NCI-H1436 (cell line): ENCODE measurements at regions not wholly inside any gene's neighbourhood (a gene's known extent, or its start where the extent isn't known, plus 50 kb on each side); places are given as distances from the start of the nearest gene placed in this dataset.
"Not testable (repeated sequence)": the region's sequence is repeated elsewhere in the genome, so short reads cannot be mapped to it uniquely, and the experiment has no call there.

Experiments used
- DNase-seq: peaks from one replicate; lab custom pipeline; 2025; lab: John Stamatoyannopoulos, UW

DNA sequence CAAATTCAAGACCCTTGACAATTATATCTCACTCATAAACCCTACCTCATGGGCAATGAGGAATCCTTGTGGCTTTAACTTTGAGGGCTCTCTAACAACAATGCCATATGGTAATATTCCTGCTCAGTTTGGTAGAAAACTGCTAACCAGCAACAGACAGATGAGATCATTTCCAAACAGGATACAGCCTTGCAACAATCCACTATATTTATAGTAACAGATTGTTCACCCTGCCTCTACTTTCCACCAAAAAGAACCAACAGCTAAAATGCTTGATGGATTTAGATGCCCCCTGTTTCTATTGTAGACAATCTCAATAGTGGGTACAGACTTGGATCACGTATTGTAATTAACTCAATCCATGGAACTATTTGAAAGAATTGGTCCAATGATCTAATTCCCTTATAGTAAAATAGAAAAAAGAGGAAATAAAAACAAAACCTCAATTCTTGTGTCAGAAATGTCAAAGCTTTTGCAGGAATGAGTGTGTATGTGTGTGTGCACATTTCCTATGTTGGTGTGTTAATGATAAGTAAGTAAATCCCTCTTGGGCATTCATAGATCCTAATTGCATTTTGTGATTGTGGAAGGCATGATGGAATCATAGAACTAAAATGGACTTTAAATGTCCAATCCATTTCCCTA is 100.0 kb upstream of the EDEM3 start:
- no peak for DNase-seq

DNA sequence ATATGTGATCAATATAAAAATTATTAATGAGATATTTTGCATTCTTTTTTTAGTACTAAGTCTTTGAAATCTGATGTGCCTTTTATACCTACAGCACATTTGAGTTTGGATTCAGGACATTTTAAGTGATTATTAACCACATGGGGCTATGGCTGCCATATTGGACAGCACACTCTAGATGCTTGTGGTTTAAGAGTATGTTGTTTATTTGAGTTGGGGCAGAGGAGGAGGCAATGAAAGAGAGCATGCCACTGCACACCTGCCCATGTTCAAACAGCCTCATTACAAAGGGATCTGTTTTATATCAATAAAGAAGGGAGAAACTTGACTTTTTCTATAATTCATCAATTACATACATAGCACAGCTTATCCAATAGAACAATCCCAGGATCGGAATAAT is 99.4 kb upstream of the EDEM3 start:
- DNase-seq: no peak

DNA sequence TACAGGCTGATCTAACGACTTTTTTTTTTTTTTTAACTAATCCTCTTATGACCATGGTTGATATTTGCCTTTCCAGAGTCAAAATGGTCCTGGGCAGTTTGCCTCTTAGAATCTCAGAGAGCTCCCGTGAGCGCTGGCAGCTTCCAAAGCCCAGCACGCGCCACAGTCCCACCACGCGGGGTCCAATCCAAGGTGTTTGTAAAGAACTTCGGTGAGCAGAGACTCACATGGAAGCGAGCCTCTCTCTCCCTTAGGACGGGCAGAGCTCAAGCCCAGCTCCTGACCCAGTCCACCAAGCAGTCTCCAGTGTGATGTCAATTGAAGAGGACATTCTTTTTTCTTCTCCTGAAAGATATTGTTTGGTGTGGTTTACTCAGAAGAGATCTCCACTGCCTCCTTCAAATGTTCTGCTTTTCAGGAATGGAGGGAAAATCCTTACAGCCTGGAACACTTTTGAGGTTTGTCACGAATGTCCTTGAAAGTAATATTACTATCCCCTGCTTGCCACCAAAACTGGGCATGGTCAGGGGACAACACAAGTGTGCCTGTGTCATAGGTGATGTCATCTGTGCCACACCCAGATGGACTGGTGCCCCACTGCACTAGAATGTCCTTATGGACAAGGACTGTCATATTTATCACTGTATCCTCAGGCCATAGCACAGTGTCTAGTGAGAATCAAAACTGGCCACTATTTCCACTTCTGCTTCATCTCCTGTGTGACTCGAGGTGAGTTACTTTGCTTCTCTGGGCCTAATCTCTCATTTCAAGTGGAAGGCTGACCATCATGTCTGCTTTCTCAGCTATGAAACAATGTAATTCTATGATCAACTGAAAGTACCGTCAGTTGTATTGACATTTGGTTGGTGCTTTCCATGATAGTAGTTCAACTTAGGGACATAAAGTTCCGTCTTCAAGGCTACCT is 97.4 kb upstream of the EDEM3 start:
- no peak for DNase-seq

DNA sequence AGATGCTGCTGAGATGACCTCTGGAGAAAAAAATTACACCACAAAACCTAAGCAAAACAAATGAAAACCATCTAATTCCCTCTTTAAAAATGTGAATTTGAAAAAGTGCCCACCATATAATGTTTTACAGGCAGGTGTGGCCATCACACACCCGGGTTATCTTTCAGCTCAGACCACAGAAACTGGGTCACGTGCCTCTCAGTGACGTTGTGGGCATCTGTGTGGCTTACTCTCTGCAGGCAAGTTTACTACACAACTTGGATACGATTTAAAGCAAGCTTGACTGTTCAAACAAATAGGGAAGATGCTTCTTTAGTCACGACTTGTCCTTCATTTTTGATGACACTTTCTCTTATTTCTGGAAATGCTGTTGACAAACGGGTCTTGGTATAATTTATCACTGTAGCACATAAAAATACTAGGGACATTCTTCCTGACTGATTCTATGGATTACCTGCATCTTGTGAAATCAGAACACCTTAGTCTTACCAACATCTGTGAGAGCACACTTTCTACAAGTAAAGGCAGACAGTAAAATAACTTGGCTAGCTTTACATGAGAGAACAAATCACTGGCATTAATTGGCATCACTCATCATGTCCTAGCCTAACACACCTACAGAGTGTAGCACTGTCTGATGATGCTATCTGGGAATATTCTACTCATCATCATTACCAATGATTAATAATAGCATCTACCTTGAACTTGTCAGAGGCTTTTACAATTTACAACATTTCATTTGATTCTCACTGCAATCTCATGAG is 89.3 kb upstream of the EDEM3 start:
- no peak for DNase-seq

DNA sequence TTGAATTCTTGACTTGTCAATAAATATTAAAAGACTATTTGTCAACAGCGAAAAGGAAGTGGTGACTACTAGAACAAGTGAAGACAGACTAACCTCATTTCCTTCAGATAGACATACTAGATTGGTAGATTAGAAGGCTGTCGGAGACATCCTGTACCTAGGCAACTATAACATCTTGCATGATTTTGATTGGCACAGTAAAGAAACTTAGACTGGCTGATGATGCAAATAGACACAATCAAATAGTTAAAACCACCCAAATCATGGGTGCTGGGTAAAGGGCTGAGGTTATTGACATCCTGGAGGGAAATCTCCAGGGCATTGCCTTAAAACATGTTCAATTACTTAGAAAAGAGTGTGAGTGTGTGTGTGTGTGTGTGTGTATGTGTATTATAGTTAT is 85.9 kb upstream of the EDEM3 start:
- no peak for DNase-seq

DNA sequence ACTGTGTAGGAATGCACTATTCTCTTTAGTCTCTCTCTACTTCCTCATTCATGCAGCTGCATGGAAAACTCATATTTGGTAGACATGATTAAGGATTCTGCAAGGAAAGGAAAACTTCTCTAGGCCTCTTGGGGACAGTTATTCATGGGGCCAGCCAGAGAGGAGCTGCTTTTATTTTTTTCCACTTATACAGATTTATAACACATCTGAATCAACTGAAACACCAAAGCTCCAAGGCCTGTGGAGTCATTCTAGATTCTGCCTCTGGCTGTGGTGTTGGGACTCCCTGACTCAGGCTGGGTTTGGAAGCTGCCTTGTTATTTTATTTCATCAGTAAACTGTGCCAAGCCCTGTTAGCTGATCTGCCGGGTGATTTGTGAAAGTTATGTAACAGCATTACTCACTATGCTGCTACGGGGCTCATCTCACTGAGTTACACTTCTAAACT is 83.9 kb upstream of the EDEM3 start:
- no peak for DNase-seq

DNA sequence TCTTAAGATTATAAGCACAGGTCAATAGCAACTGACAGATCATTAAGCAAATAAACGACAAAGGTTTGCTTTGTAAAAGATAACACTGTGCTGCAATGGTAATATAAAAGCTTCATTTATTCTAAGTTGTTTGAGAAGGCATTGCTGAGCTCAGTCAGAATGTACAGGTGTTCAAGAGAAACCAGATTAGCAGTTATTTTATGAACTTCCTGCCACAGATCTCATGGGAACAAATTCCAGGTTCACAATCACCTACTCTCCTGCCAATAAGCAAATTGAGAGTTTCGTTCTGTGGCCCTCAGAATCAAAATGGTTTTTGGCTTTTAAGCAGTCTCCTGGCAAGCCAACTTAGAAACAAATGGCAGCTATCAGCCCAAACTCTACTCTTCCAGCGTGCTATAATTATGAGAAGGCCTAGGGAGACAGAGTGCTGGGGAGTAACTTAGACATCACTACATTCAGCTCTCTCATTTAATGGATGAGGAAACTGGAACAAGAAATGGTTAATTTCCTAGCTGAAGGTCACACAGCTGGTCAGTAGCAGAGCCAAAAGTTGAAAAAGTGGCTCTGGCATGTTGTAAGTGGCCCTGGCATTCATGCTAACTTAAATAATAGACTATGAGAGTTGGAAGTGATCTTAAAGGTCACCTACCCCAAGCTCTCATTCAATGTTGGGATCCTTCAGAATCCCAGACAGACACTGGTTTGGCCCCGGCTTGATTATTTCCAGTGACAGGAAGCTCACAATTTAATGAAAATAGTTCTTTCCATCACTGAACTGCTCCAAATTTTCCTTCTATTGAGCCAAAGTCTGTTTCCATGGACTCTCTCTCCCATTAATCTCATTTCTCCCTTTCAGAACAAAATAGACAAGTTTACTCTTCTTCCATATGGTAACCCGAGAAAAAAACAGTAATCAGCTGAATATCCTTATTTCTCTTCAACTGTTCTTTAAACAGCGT is 82.6 kb upstream of the EDEM3 start:
- DNase-seq: no peak

DNA sequence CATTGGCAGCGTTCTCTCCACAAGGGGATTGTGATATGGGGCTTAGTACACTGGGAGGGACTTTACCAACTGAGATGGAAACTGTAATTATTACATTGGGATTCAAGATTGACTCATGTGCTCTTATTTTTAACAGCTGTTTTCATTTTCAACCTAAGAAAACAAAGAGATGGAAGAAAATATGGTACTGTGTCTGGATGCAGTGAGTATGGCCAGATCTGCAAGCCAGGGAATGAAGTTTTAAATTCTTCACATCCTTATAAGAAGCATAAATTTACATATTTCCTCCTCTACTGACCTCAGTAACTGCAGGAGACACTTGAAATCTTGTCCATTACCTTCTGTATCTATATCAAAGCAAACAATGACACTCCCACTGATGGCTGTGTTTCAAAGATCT is 81.5 kb upstream of the EDEM3 start:
- no peak for DNase-seq

DNA sequence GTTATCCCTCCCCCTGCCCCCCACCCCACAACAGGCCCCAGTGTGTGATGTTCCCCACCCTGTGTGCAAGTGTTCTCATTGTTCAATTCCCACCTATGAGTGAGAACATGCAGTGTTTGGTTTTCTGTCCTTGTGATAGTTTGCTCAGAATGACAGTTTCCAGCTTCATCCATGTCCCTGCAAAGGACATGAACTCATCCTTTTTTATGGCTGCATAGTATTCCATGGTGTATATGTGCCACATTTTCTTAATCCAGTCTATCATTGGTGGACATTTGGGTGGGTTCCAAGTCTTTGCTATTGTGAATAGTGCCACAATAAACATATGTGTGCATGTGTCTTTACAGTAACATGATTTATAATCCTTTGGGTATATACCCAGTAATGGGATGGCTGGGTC is 79.3 kb upstream of the EDEM3 start:
- not testable (repeated sequence) for DNase-seq

DNA sequence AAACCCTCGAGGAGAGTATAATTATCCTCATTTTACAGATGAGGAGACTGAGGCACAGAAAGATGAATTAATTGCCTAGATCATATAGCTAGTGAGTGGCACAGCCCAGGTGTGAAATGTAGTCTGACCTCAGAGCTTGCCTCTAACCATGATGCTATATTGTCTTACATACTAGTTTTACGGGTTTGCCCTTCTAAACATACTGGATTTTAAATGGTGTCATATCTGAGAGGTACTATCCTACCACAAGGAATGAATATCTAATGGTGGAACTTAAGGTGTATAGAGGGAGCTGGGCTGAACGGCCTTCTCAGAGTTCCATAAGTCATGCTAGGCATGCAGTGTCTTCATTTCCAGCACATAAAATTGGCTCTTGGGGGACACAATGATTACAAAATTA is 77.9 kb upstream of the EDEM3 start:
- DNase-seq: no peak

DNA sequence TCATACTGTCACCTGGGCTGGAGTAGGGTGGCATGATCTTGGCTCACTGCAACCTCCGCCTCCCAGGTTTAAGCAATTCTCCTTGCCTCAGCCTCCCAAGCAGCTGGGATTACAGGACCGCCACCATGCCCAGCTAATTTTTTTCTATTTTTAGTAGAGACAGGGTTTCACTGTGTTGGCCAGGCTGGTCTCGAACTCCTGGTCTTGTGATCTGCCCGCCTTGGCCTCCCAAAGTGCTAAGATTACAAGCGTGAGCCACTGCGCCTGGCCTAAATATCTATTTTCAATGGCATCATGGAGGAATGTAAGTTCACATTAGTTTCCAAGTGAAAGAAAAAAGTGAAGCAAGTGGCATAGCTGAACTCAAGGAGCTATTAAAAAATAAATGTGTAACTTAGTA is 74.8 kb upstream of the EDEM3 start:
- not testable (repeated sequence) for DNase-seq

DNA sequence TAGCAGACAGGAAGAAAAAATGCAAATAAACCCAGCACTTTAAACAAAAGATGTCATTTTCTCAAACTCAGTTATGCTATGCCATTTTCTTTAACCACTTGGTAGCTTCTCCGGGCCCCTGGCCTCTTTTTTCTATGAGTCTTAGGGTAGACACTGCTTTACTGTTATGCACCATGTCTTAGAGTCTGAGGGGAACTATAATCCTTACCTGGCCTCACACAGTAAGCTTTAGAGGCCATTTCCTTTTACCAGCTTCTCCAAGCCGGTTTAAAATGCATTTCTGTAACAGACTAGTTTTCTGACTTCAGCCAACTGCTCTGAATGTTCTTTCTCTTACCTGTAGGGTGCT is 73.7 kb upstream of the EDEM3 start:
- DNase-seq: no peak

DNA sequence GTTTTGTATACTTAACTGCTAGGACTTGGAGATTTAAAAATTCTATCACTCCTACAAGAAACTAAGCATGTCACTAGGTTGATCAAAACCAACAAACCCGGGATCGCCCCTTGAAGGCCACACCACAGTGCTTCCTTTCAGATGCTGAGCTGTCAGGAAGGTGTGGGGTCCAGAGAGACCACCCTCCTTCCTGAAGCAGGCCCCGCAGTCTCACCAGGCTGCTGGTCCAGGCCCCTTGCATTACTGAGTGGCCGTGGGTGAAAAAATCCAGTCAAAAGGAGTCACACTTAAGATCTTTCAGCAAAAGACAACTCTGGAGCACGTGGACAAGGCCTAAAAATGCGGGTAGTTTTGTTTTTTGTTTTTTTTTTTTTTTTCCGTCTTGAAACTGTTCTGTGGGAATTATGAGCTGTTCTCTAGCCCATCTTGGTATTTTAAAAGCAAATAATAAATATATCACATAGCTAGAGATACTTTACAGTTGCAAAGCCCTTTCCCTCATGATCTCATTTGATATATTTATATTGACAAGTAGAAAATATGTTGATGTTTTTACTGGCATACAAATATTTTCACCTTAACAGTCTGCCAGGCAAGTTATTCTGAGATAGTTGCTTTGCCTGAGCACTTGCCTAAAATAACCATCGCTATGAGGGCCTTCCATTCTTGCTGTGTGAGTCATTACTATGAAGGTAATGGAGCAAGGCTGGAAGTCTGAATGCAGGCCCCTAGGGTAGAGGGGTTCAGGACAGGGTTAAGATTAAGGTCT is 73.1 kb upstream of the EDEM3 start:
- no peak for DNase-seq

DNA sequence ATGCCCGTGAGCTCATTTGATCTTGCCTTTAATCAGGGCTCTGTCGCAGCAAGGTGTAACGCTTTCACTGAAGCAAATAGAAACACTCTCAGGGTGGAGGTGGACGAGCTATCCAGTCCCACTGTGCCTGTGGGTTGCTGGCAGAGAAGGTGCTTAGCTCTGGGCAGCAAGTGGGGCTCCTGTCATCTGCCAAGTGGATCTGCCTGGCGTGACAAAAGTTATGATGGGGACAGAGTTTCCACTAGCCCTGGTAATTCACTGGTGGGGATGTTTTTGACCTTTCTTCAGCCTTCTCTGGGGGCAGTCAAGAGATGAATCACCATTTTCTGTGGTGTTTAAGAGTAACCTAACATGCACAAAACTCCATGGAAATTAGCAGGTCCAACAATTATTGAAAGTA is 71.3 kb upstream of the EDEM3 start:
- no peak for DNase-seq

DNA sequence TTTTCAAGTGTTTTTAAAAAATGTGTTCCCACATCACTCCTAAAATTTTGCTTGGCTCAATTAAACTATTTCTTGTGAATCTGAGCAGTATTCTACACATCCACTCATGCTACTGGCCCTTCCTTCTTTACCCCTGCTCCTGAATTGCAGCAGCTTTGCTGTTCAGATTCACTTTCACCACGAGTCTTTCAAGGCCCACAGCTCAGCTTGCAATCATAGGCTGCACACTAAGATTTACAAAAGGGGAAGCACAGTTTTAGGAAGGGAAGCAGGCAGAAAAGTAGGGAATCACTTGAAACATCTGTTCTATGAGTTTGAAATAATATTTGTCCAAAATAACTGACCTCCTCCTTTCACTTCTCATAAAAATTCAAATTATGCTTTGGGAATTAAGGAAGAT is 70.9 kb upstream of the EDEM3 start:
- DNase-seq: no peak

DNA sequence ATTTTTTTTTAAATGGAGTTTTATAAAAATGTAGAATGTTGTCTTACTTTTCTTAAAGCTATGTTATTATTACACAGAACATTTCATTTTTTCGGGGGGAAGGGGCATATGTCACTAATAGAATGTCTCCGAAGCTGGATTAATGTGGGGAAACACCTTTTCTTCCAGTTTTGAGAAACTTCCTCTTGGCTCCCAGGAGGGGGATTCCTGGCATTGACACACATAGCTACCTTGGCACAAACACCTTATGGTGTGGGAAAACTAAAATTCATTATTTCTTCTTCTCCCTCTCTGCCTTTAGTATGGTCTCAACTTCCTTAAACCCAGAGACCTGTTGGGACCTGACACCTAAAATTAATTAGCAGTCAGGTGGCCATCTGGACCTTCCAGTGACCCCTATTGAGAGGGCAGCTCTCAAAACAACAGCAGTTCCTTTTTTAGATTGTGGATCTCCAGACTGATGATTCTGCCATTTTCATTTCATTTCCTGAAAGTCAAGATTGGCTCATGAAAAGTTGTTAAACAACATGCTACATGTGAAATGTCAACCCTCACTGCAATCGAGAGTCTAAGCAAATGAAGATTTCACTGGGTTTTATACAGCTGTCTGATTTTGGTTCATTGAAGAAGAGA is 70.1 kb upstream of the EDEM3 start:
- no peak for DNase-seq

DNA sequence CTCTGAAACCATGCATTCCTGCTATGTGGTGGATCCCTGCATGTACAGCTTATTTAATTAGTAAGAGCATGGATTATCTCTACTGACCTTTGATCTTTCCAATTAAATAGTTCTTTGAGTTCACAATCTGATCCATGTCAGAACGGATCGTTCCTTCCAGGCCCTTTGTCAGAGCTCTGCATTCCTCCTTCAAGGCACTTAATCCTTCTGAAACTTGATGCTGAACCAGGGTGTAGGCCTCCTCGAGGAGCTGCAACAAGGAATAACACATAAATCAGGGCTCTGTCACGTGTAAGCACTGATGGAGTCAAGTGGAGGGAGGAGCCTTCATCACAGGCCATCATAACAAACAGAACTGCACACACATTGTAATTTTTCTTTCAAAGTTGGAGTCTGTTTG is 68.4 kb upstream of the EDEM3 start:
- no peak for DNase-seq

DNA sequence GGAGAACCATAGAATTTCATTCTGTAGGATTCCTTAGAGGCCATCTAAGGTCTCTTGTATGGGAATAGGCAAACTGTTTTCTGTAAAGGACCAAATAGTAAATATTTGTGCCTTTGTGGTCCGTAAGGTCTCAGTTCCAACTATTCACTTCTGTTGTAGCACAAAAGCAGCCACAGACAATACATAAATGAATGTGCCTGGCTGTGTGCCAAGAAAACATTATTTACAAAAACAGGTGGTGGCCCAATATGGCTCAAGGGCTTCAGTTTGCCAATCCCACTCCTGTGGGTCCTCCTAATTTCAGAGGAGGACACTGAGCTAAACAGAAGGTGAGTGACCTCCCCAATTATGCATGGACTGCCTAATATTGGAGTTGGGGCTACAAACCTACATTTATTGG is 67.6 kb upstream of the EDEM3 start:
- no peak for DNase-seq

DNA sequence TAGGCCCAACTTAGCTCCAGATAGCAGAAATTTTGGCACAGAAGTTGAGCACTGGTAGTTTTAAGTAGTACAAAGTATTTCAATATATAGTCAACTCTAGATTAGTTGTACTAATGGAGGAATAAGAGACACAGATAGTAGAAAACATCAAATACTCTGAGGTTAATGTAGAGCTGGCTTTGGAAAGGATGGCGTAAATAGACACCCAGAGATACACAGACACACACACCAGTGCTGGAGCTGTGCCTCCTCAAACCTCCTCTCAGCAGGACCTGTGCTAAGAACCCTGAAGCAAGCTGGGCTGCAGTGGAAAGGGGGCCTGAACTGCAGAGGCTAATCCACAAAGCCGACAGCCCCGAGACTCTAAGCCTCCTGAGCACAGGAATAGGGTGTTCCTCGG is 67.0 kb upstream of the EDEM3 start:
- no peak for DNase-seq

DNA sequence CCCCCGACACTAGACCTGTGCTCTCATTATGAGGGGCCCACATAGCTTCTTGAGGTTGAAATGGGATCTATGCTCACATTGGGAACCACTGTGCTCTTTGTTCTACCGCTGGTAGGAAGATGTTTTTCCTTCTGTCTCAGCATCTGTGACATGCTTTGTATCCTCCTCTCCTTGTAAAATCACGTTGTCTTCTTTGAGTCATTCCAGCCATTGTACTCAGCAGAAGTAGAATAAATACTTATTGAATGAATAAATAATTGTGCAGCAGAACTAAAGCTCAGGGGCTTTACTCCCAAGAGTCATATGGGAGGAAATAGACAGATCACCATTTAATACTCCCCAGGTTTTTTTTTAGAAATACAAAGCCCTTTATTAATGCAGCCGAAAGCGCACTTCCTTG is 66.3 kb upstream of the EDEM3 start:
- DNase-seq: no peak
